ENCODE measurements at regions not wholly inside any gene's neighbourhood (a gene's known extent, or its start where the extent isn't known, plus 50 kb on each side); places are given as distances from the start of the nearest gene placed in this dataset.
A peak's percentile ranks its signal among the peaks of the same experiment; 100 is the strongest.
"Not testable (repeated sequence)": the region's sequence is repeated elsewhere in the genome, so short reads cannot be mapped to it uniquely, and the experiment has no call there.

DNA sequence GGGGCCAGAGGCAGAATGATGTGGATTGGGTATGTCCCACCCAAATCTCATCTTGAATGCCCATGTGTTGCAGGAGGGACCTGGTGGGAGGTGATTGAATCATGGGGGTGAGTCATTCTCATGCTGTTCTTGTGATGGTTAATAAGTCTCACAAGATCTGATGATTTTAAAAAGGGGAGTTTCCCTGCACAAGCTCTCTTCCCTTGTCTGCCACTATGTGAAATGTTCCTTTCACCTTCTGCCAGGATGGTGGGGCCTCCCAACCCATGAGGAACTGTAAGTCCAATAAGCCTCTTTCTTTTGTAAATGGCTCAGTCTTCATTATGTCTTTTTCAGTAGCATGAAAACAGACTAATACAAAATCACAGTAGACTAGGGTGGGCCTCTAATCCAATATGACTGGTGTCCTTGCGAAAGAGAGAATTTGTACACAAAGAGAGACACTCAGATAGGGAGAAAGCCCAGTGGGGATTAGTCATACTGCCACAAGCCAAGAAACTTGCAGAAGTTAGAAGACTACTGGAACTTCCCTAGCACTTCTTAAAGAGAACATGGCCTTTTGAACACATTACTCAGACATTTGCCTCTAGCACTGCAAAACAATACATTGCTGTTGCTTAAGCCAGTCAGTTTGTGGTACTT is 68.4 kb downstream of the ANXA1 start:
- no peak for DNase-seq

DNA sequence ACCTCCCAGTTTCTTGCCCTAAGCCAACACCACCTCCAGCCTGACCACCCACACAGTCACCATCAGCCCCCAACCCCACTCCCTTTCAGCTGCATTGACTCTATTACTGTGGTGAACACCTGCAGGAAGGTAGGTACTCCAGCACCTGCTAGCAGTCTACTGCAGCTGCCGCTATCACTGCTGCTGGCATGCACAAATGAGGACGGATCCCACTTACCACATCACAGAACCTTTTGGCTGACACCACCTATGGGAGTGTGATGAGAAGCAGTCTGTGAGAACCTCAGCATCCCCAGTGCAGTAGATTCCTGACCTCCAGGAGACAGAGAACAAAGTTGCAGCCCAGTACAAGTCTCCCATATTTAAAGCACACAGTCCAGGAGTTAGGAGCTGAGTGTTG is 71.9 kb downstream of the ANXA1 start:
- no peak for DNase-seq

DNA sequence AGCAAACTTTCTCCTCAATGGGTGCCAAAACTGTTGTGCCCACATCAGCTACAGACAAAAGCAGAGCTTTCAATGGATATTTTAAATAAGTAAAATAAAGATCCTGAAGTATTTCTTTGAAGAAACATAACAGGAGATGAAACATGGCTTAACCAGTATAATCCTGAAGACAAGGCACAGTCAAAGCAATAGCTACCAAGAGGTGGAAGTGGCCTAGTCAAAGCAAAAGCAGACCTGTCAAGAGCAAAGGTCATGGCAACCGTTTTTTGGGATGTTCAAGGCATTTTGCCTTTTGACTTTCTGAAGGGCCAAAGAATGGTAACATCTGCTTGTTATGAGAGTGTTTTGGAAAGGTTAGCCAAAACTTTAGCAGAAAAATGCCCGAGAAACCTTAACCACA is 77.9 kb downstream of the ANXA1 start:
- no peak for DNase-seq

DNA sequence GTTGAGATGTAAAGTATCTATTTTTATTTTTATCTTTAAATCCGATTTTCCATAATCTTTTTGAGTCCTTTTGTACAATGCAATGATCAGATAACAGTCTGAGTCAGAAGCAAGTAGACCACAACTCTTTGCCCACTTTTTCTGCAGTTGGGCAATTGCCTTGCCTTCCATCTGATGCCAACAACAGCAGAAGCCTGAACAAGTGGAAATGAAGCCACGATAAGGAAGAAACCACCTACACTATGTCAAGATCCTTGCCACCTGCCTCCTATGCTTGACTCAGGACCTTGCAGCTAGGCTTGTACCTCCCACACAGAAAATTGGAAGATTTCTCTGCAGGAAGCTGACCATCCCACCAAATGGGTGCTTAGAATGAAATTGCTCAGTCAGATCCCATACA is 78.6 kb downstream of the ANXA1 start:
- no peak for DNase-seq

DNA sequence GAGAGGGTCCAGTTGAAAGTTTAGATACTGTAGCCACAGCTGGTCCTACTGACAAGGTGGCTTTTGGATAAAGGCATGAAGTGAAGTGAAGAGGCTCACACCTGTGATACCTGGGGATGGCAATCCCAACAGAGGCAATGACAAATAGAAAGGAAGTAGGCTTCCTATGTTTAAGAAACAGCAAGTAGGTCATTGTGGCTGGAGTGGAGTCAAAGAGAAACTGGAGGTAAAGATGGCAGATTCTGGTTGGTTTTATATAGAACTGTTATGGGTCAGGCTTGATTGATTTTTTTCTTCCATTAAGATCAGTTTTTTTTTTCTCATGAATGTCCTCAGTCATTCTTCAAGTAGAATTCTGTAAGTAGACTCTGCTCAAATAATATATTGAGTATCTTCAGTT is 79.5 kb downstream of the ANXA1 start:
- DNase-seq = no peak

DNA sequence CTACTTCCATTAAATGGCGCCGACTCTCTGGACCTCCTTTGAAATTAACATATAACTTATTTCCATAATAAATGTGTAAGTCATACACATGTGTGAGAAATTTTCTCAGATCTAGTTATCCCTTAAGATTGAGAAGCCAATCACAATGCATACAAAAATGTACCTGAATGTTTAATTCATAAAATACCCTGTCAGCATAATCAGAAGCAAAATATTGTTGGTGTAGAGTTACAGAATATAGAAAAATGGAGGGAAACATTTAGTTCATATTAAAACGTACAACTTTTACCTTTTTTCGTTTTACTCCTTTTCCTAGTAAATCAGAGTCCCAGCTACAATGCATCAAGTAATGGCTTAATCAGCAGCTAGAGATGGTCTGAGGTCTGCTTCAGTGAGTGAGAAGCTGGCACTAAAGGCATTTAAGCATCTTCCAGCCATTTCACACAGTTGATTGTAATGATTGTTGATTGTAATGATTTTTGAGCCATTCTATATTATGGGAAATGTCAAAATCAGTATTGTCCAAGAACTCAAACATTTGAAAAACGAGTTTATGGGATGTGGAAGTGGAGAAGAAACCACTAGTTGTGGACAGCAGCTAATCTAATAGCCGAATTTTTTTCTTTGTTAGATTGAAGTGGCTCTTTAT is 81.8 kb downstream of the ANXA1 start:
- no peak for DNase-seq

DNA sequence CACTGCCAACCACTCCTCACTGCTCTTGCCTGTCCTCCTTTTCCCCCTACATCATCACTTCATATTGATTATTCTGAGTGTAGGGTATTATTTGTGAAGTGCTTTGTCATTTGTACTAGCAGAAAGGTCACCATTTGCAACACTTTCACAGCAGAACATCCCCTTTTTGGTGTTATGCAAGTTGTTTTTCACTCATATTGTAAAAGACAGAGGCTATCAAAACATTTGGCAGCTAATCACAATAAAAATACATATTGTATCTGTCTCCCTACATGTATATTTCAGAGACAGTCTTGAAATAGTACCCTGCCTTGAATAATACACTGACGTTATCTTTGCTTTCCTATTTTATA is 82.3 kb downstream of the ANXA1 start:
- no peak for DNase-seq

DNA sequence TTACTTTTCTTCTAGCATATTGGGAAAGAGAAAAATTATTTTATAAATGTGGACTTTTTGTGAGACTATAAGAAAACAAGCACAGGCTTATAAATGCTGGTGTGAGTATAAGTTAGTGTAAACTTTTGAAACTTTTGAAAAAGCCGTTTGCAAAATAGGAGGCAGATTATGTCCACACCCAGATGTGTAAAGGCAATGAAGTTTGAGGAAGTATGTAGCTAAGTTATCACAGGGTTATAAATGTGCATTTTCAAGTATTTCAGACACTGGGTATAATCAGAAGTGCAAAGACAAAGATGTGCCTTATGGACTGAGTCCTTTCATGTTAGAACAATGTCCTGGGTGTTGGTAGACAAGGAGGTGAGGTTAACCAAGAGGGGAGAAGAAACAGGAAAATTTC is 85.5 kb downstream of the ANXA1 start:
- no peak for DNase-seq

DNA sequence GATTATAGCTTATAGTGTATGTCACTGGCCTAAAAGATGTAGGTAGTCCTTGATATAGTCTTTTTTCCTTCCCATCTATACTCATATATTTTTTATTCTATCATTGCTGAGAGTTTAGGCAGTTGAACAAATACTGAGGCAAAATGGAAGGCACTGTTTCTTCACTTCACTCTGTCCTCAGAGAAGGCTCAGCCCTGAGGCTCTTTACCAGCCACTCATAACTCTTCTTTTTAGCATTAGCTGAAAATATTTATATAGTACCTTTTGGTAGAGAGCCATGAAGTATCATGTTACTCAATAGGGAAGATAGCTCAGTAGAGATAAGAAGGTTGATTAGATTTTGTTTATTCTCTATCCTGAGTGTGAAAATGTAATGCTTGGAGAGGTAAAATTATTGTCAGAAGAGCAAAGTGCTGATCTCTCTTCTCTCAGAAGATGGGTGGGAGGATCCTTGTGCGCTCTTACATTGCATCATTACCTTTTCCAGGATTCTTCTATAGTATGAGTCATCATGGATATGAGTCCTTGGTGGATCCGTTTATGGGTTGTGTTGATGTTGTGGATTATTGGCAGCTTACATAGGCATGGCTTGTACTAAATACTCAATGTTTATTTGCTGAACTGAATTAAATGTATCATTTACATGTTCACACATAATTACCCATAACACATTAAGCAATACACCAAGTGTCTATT is 88.1 kb downstream of the ANXA1 start:
- no peak for DNase-seq

DNA sequence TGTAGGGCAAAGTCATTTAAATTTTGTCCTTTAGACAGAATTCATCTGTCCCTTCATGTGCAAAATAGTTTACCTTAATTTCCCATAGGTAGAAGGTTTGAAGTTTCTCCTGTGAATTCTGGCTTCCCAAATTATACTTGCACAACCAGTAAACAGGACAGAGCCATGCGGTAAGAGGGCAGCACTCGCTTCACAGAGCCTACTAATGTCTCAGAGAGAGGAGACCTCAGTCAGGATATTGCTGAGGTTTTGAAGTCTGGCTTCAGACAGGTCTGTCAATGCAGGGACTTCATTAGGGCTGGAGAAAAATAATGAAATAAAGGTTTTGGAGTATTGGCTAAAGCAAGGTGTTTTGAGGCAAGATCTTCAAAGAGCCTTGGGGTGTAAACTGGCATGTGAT is 91.4 kb downstream of the ANXA1 start:
- no peak for DNase-seq

DNA sequence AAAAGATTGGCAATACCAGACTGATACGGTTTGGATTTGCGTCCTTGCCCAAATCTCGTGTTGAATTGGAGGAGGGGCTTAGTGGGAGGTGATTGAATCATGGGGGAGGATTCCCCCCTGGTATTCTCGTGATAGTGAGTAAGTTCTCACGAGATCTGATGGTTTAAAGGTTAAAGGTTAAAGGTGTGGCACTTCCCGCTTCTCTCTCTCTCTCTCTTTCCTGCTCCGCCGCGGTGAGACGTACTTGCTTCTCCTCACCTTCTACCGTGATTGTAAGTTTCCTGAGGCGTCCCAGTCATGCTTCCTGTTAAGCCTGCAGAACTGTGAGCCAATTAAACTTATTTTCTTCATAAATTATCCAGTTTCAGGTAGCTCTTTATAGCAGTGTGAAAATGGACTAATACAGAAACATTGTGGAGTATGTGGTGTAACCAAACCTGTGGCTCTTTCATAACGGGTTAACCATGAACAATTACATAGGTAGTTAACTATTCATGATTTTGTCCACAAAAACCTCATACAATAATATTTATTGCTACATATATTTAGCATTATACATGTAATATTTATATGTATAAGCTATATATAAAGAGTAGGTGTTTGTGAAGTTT is 107.5 kb downstream of the ANXA1 start:
- no peak for DNase-seq

DNA sequence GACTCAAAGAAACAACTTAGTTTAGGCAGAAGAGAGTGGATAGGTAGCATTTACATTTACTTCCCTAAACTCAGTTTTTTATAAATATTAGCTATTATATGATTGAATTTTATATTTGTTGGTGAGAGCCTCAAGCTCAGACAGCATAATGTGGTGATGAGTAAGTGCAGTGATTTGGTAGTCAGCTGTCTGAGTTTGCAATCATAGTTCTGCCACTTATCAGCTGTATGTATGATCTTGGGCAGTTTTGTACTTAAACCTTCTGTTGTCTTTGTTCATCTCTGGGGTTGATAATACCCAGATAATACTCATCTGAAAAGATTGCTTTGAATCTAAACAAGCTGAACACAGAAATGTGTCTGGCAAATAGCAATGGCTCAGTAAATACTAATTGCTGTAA is 108.8 kb downstream of the ANXA1 start:
- DNase-seq = no peak

DNA sequence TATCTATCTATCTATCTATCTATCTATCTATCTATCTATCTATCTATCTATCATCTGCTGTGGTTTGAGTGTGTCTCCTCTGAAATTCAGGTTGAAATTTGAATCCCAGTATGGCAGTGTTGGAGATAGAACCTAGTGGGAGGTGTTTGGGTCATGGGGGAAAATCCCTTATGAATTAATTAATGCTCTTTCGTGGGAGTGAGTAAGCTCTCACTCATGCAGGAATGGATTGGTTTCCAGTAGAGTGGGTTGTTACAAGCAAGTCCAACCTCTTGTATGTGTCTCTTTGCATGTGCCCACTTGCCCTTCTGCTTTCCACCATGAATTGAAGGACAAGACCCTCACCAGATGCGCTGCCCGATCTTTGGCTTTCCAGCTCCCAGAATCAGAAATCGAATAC is 113.0 kb downstream of the ANXA1 start:
- DNase-seq = no peak

DNA sequence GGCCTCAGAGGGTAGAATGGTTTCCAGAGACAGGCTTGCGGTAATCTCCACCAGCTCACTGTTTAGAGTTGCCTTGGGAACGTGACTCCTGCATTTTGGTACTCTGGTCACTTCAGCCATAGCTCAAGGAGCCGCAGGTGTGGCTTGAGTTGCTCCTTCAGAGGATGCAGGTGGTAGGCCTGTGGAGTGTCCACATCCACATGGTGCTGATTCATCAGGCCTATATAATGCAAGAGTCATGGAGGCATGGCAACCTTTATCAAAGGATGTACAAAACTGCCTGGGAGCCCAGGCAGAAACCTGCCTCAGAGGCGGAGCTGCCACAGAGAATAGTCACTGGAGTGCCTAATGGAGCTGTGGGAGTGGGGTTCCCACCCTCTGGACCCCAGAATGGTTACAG is 114.2 kb downstream of the ANXA1 start:
- DNase-seq = no peak

DNA sequence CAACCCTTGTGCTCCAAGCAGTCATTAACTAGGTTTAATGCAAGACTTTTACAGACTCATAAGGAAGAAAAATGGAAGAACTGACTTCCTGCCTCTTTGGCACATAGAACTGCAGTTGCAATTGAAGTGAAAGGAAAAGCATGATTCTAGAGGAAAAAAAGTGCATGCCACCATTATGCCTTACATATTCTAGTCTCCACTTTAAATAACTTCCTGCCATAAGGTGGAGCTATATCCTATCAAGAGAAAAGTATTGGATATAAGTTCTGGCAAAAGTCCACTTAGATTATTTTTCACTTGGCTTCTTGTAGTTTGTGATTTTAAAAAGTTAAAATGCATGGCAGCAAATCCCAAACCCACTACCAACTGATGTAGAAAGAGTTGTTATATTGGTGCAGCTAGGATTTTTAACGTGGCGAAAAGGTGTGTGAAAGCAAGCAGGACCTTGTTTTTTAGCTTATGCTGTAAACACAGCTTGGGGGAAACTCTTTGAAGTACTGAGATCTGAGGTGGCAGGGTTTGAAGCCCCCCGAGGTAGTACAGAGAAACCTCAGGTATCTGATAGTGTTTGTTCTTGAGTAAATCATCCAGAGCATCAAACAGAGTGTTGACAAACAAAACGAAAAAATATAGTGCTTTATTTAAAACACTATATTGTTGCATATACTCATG is 117.9 kb downstream of the ANXA1 start:
- DNase-seq = peak; percentile 2

DNA sequence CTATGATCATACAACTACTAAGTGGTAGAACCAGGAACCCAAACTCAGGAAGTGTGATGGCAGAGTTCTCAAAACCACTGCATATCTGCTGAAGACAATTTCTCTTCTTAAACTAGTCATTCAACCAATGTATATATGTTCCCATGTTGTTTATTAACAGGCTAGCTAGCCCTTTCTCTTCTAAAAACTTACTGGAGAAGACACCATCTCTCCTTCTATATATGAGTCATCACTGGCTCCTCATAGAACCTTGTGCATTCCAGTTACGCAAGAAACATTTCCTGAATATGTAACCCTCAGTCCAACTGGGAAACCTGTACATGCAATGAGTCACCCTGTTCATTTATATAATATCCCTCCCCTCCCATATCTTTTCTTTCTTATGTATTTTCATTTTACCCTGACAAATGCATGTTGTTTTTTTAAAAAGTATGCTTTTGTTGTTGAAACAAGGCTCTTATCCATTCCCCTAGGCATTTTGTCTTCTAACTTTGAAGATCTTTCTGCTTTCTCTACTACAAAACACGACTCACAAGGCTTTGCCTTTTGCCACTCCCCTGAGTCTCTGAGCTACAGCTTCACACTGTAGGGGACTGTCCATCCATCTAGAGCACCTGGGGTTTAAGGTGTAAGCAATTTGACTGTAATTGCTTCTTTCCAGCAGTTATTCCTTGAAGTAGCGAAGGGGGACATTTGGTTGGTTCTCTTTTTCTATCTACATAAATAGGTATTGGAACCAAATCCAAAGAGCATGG is 119.5 kb downstream of the ANXA1 start:
- DNase-seq = no peak

DNA sequence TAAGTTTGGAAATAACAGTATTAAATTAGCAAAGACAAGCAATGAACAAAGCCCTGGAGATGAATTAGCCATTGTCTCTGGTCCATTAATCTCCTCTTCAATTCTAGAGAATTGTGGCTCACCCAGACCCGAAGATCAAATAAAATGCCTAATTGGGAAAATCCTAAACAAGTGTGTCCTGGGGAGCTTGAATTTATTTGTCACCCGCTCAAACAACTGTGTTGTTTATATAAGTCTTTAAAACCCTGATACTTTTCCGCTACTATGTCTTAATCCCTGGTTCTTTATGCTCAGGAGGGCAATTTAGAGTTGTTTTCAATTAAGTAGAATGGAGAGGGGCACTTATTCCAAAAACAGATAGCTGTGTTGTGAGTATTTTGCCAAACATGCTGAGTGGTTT is 128.4 kb downstream of the ANXA1 start:
- no peak for DNase-seq

DNA sequence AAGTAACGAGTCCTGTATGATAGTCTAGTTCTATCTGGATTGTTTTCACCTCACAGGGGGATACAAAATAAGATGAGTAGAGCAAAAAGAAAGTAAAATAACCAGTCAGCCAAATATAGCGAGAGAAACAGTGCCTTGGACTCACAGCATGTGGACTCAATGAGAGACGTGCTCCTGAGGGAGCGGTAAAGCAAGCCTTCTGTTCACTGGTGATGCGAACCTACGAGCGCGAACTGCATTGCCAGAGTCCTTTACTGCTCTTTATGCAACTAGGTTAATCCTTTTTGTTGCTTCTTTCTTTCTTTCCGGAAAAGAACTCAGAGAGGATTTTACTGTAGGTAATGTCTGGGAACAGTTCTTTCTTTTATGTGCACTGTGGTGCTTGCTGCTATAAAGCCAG is 132.7 kb downstream of the ANXA1 start:
- no peak for DNase-seq

DNA sequence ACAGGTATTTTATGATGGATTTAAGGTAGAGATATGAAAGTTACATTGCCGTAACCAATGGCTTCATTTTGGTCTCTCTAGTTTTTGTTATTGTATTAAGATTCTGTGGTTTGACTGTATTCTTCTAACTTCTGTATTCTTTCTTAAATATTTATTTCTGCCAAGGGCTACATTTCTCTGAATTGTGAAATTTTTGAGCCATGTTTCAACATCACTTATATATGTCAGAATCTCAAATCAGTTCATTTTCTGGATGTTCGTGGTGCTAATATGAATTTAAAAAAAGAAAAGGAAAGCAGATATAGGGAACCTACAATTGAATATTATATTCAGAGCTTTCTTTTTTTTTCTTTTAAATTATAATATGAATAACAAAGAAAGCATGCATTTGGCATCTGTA is 142.7 kb downstream of the ANXA1 start:
- DNase-seq = no peak

DNA sequence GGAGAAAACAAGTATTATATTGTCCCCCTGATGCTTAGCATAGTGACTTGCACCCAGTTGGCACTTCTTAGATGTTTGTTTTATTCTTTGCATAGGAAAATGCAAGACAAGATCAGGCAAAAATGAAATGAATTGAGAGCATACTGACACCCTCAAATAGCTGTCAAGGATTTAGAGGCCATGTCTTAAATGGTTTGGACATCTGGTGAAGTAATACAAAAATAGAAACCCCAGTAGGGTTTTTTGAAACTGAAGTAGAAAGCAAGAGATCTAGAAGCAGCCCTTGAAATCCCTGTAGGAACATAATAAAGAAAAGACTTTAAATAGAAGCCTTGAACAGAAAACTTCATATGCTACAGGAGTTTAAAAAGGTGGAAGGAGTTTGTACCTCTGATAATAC is 174.3 kb downstream of the ANXA1 start:
- no peak for DNase-seq

DNA sequence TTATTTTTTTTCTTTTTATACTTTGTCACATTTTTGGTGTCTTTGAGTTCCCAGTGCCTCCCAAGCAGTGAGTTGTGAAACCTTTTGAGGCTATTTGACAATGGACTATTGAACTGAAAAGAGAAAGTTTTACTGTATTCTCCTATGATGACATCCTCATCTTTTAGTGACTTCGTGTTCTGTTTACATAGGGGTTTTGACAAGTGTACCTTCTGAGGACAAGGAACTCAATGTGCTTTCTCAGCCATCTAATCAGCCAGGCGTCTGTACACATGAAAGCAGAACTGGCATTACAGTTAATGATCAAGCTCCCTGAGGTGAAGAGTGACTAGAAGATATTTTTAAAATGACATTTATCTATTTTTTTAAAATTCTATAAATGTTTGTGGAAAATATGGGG is 175.5 kb downstream of the ANXA1 start:
- DNase-seq = no peak

DNA sequence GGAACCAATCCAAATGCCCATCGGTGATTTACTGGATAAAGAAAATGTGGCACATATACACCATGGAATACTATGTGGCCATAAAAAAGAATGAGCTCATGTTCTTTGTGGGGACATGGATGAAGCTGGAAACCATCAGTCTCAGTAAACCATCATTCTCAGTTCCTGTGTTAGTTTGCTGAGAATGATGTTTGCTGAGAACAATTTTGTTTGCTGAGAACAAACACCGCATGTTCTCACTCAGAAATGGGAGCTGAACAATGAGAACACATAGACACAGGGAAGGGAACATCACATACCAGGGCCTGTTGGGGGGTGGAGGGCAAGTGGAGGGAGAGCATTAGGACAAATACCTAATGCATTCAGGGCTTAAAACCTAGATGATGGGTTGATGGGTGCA is 185.5 kb downstream of the ANXA1 start:
- not testable (repeated sequence) for DNase-seq
